ENCODE measurements at regions not wholly inside any gene's neighbourhood (a gene's known extent, or its start where the extent isn't known, plus 50 kb on each side); places are given as distances from the start of the nearest gene placed in this dataset.
"Not testable (repeated sequence)": the region's sequence is repeated elsewhere in the genome, so short reads cannot be mapped to it uniquely, and the experiment has no call there.

DNA sequence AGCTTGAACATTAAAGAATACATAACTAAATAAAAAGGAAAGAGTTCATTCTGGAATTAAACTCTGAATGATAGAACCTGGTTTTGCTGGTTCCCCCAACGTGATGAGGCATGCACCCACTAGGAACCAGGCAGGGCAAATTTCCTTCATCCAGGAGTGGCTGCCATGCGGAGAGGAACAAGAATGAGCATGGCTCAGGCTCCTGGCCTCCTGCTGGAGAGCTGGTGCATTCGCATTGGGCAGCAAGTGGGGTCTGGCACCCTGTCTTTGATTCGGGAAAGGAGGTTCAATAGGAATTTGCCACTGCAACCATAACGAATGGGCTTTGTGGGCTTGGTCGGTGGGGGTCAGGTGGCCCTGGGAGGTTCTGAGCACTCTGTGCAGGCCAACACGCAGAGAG, 169.8 kb upstream of the TENM4 start:
- Histone ChIP-seq H3K27ac (no peak overlapping the region), H3K27me3 (ENCODE audit: low read depth) (no peaks in the 10 kb centered on the region), H3K9me3 (no peaks in the 10 kb centered on the region), H3K4me3 (no peak overlapping the region), H3K4me1 (no peaks in the 10 kb centered on the region), H3K36me3 (no peaks in the 10 kb centered on the region)
- ATAC-seq (no peak), DNase-seq (no peak)
- intact Hi-C loops (cut with DNase I) = no loop called here
- TF ChIP-seq, protein P1, sequence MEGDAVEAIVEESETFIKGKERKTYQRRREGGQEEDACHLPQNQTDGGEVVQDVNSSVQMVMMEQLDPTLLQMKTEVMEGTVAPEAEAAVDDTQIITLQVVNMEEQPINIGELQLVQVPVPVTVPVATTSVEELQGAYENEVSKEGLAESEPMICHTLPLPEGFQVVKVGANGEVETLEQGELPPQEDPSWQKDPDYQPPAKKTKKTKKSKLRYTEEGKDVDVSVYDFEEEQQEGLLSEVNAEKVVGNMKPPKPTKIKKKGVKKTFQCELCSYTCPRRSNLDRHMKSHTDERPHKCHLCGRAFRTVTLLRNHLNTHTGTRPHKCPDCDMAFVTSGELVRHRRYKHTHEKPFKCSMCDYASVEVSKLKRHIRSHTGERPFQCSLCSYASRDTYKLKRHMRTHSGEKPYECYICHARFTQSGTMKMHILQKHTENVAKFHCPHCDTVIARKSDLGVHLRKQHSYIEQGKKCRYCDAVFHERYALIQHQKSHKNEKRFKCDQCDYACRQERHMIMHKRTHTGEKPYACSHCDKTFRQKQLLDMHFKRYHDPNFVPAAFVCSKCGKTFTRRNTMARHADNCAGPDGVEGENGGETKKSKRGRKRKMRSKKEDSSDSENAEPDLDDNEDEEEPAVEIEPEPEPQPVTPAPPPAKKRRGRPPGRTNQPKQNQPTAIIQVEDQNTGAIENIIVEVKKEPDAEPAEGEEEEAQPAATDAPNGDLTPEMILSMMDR (IDR thresholded peaks at IDR 0.05) = no peak

DNA sequence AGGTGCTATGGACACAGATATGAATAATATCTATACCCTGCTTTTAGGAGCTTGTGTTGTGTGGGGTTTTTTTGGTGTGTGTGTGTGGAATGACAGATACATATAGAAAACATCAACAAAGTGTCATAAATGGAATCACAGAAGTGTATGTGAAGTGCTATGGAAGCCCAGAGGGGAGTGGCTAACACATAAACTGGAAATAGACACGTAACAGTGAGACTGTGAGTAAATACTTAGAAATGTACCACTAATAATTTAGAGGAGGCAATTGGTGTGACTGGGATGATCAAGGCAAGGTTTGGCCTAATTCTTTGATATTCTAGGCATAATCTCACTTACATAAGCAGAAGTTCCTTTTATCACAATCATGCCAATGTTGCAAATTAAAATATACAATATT, 169.3 kb upstream of the TENM4 start:
- ATAC-seq = no peak
- TF ChIP-seq, protein P1 (IDR thresholded peaks at IDR 0.05) = no peak
- H3K36me3 ChIP-seq = no peaks in the 10 kb centered on the region
- no peak overlapping the region for H3K4me3 ChIP-seq
- H3K27ac ChIP-seq = no peak overlapping the region
- no peak for DNase-seq
- no peaks in the 10 kb centered on the region for H3K27me3 ChIP-seq (ENCODE audit: low read depth)
- intact Hi-C loops (cut with DNase I) = no loop called here
- no peaks in the 10 kb centered on the region for H3K4me1 ChIP-seq
- no peaks in the 10 kb centered on the region for H3K9me3 ChIP-seq

DNA sequence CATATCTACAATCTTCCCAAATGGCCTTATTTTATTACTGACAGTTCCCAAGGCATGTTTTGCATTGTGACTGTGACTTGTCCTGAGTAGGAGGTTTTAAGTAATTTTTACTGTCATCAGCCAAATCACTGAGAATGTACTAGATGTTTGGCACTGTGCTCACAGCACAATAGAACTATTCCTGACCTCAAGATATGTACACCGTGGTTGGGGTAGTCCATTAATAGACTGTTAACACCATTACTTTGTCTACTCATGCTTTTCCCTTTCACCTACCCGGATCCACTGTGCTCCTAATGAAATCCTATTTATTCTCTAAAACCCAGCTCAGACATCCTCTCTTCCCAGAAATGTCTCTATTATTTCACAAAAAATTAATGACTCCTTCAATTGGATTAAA, 168.7 kb upstream of the TENM4 start:
- H3K4me1 ChIP-seq = no peaks in the 10 kb centered on the region
- intact Hi-C loops (cut with DNase I) = no loop called here
- no peak overlapping the region for H3K27ac ChIP-seq
- H3K36me3 ChIP-seq = no peaks in the 10 kb centered on the region
- DNase-seq (no peak), ATAC-seq (no peak)
- H3K4me3 ChIP-seq = no peak overlapping the region
- no peaks in the 10 kb centered on the region for H3K9me3 ChIP-seq
- TF ChIP-seq, protein P1 (IDR thresholded peaks at IDR 0.05) = no peak
- H3K27me3 ChIP-seq (ENCODE audit: low read depth) = no peaks in the 10 kb centered on the region

DNA sequence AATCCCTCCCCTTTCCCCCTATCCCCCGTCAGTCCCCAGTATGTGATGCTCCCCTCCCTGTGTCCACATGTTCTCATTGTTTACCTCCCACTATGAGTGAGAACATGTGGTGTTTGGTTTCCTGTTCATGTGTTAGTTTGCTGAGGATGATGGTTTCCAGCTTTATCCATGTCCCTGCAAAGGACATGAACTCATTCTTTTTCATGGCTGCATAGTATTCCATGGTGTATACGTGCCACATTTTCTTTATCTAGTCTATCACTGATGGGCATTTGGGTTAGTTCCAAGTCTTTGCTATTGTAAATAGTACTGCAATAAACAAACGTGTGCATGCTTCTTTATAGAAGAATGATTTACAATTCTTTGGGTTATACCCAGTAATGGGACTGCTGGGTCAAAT, 165.6 kb upstream of the TENM4 start:
- intact Hi-C loops (cut with DNase I); H3K9me3 ChIP-seq; ATAC-seq; H3K36me3 ChIP-seq; H3K4me3 ChIP-seq; H3K27ac ChIP-seq; H3K4me1 ChIP-seq; H3K27me3 ChIP-seq (ENCODE audit: low read depth); DNase-seq: not testable (repeated sequence)

DNA sequence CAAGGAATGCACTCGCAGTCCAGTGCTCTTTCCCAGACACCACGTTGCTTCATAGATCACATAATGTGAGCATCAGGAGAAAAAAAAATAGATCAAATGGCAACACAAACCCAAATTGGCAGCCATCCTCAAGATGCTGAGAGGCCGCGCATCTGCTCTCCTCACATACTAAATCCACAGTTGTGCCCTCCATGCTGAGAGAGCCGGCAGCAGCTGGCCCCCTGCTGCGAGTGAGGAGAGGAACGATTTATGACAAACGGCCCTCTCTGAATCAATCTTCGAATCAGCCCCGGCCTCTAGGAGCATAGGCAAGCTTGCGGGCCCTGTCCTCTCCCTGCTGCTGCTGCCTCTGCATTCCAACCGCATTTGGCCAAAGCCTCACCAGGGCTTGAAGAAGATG, 159.9 kb upstream of the TENM4 start:
- no peak for DNase-seq
- no peak overlapping the region for H3K4me3 ChIP-seq
- intact Hi-C loops (cut with DNase I) = no loop called here

DNA sequence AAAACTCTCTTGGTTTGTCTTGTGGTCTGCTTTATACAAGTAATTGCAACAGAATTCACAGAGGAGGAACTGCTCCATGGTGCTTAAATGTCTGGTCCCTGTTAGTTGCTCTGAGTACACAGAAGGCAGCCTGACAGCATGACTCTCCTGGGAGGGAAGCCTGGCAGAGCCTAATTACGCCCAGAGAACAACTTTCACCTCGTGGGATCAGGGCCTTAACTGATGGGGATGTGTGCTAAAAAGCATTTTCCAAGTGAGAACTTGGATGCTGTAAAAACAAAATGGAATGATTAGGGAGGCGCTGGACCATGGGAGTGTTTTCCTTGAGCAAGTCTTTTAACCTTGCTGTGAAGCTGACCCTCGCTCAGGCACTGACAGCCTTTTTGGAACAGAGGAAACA, 154.0 kb upstream of the TENM4 start:
- H3K27me3 ChIP-seq (ENCODE audit: low read depth) = no peaks in the 10 kb centered on the region
- no peak overlapping the region for H3K4me3 ChIP-seq
- TF ChIP-seq, protein P1 (IDR thresholded peaks at IDR 0.05) = no peak
- intact Hi-C loops (cut with DNase I) = no loop called here
- no peak overlapping the region for H3K27ac ChIP-seq
- no peaks in the 10 kb centered on the region for H3K36me3 ChIP-seq
- no peak for DNase-seq
- no peaks in the 10 kb centered on the region for H3K9me3 ChIP-seq
- H3K4me1 ChIP-seq = no peaks in the 10 kb centered on the region
- ATAC-seq = no peak

More for the DNA sequence above, 159.9 kb upstream of the TENM4 start:
- Histone ChIP-seq H3K4me1 (no peaks in the 10 kb centered on the region), H3K9me3 (no peaks in the 10 kb centered on the region), H3K27ac (no peak overlapping the region), H3K36me3 (no peaks in the 10 kb centered on the region), H3K27me3 (ENCODE audit: low read depth) (no peaks in the 10 kb centered on the region)
- TF ChIP-seq, protein P1 (IDR thresholded peaks at IDR 0.05) = no peak
- ATAC-seq = no peak

All from lower lobe of right lung (tissue), 2 donors.